ENCODE measurements at regions not wholly inside any gene's neighbourhood (a gene's known extent, or its start where the extent isn't known, plus 50 kb on each side); places are given as distances from the start of the nearest gene placed in this dataset.

DNA sequence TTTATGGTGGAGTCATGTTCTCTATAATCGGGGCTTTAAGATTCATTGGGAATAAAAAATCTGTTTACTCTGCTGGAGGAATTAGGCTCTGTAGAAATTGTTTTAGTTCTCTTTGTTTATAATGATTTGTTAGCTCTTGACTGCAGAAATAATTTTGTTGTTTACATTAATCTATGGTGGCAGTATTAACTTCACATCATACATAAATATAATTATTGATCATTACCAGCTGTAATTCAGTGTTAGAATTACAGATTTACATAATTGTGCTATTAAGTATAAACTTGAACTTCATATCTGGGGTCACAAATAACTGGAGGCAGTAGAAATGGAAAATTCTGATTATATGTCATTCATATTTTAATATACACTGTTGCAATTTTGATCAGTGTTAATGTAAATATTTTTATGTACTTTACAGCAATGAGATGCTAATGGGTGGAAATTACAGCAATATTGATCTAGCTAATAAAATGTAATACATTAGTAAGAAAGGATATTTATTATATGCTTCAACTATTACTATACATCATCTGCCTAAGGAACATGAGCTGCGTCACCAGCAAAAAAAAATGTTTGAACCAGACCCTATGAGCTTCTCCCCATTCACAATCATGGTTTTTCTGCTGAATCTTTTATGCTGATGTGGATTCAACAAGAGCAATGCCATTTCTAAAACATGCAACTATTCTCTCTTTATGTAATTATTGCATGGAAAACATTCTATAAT lies 846.6 kb downstream of the NR2F1-AS1 start:
- intact Hi-C loops (cut with DNase I; ENCODE audit: low total_unique reads): no loop called here

DNA sequence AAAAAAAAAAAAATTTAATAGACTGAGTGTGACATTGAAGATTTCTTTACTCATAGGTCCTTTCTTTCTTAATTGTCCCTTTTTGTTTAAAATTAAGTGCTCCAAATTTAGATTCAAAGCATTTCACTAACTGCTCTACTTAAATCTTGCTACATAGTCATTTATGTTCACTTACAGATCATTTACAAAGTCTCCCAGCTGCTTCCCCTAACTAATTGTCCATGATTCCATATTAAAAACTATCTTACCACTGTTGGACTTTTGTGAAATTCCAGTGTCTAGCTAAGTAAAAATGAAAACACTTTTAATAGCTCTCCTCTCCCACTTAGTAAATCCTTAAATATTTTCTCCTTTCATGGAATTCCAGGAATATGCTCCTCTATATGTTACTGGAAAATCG lies 850.5 kb downstream of the NR2F1-AS1 start:
- no peak for DNase-seq
- H3K27ac ChIP-seq: no peak overlapping the region
- intact Hi-C loops (cut with DNase I; ENCODE audit: low total_unique reads): no loop called here
- no peaks in the 10 kb centered on the region for H3K36me3 ChIP-seq
- no peaks in the 10 kb centered on the region for H3K27me3 ChIP-seq (replicated peaks in 1 of 7)
- whole genome bisulfite sequencing, 5 donors: 66 to 80% (median 69%) methylated on average over 1 of the region's 1 CpG
- H3K9me3 ChIP-seq: peaks cover 0 to 5% (median 0%) of the 10 kb centered on the region in 8 donors
- no peaks in the 10 kb centered on the region for H3K4me1 ChIP-seq
- TF ChIP-seq POLR2A (IDR thresholded peaks at IDR 0.05) (no peak), POLR2AphosphoS5 (IDR thresholded peaks at IDR 0.05) (no peak)
- TF ChIP-seq, protein P1, sequence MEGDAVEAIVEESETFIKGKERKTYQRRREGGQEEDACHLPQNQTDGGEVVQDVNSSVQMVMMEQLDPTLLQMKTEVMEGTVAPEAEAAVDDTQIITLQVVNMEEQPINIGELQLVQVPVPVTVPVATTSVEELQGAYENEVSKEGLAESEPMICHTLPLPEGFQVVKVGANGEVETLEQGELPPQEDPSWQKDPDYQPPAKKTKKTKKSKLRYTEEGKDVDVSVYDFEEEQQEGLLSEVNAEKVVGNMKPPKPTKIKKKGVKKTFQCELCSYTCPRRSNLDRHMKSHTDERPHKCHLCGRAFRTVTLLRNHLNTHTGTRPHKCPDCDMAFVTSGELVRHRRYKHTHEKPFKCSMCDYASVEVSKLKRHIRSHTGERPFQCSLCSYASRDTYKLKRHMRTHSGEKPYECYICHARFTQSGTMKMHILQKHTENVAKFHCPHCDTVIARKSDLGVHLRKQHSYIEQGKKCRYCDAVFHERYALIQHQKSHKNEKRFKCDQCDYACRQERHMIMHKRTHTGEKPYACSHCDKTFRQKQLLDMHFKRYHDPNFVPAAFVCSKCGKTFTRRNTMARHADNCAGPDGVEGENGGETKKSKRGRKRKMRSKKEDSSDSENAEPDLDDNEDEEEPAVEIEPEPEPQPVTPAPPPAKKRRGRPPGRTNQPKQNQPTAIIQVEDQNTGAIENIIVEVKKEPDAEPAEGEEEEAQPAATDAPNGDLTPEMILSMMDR (IDR thresholded peaks at IDR 0.05 in 8 of 11, conservative IDR thresholded peaks at IDR 0.05 in 3 of 11): no peak
- no peak overlapping the region for H3K4me3 ChIP-seq

More for the DNA sequence above, 846.6 kb downstream of the NR2F1-AS1 start:
- 85 to 99% (median 88%) methylated on average over 2 of the region's 2 CpGs for WGBS, 5 donors
- H3K4me3 ChIP-seq: no peak overlapping the region
- H3K36me3 ChIP-seq: no peaks in the 10 kb centered on the region
- no peaks in the 10 kb centered on the region for H3K27me3 ChIP-seq (replicated peaks in 1 of 7)
- no peaks in the 10 kb centered on the region for H3K4me1 ChIP-seq
- TF ChIP-seq POLR2A (IDR thresholded peaks at IDR 0.05) (no peak), POLR2AphosphoS5 (IDR thresholded peaks at IDR 0.05) (no peak)
- TF ChIP-seq, protein P1 (IDR thresholded peaks at IDR 0.05 in 8 of 11, conservative IDR thresholded peaks at IDR 0.05 in 3 of 11): no peak
- no peak for DNase-seq
- peaks cover 0 to 16% (median 5%) of the 10 kb centered on the region in 8 donors for H3K9me3 ChIP-seq
- no peak overlapping the region for H3K27ac ChIP-seq

DNA sequence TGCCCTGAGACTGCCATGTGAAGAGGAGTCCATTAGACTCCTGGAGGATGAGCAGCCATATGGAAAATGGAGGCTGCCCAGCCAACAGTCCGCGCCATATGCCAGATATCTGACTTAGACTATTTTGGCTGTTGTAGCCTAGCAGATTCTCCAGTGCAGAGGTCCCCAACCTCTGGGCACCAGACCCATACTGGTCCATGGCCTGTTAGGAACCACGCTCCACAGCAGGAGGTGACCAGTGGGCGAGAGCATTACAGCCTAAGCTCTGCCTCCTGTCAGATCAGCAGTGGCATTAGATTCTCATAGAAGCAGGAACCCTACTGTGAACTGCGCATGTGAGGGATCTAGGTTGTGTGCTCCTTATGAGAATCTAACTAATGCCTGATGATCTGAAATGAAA lies 851.9 kb downstream of the NR2F1-AS1 start:
- no peak for TF ChIP-seq POLR2A (IDR thresholded peaks at IDR 0.05)
- TF ChIP-seq, protein P1 (IDR thresholded peaks at IDR 0.05 in 8 of 11, conservative IDR thresholded peaks at IDR 0.05 in 3 of 11): no peak
- no peak for TF ChIP-seq POLR2AphosphoS5 (IDR thresholded peaks at IDR 0.05)
- Histone ChIP-seq H3K27ac (no peak overlapping the region), H3K4me3 (no peak overlapping the region), H3K4me1 (no peaks in the 10 kb centered on the region), H3K9me3 (peaks cover 0 to 6% (median 2%) of the 10 kb centered on the region in 8 donors), H3K27me3 (replicated peaks in 1 of 7) (no peaks in the 10 kb centered on the region), H3K36me3 (no peaks in the 10 kb centered on the region)
- WGBS, 5 donors: 80 to 100% (median 92%) methylated on average over 3 to 5 of the region's 5 CpGs
- intact Hi-C loops (cut with DNase I; ENCODE audit: low total_unique reads): no loop called here
- DNase-seq: no peak

DNA sequence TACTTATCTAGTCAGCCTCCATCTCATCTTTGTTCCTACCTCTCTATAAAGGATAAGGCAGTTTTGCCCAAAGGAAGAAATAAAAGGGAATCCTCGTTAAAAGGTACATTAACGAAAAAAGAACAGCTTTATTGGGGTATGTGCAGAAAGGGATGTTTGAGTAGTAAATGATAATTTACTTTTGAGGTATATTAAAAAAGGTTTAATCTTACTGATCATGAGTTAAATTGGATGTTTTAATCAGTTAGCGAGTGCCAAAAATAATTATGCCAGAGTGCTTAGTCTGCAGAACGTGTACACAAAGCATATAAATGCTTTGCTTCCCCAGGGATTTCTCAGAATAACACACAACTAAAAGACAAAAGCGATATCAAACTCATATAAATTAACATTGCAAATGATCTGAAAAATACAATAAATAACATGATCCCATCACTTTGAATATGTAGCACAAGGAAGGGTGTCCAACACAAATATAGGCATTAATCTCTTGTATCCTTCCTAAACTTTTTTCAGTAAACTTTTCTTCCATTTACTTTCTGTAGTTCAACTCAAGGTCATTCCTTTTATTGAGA lies 865.0 kb downstream of the NR2F1-AS1 start:
- Histone ChIP-seq H3K4me1 (no peaks in the 10 kb centered on the region), H3K36me3 (no peaks in the 10 kb centered on the region), H3K4me3 (no peak overlapping the region), H3K27me3 (replicated peaks in 1 of 7) (no peaks in the 10 kb centered on the region), H3K27ac (no peak overlapping the region), H3K9me3 (no peaks in the 10 kb centered on the region)
- intact Hi-C loops (cut with DNase I; ENCODE audit: low total_unique reads): no loop called here
- WGBS, 5 donors: 72 to 89% (median 81%) methylated on average over 5 of the region's 5 CpGs
- no peak for DNase-seq
- TF ChIP-seq POLR2A (IDR thresholded peaks at IDR 0.05) (no peak), POLR2AphosphoS5 (IDR thresholded peaks at IDR 0.05) (no peak)
- TF ChIP-seq, protein P1 (IDR thresholded peaks at IDR 0.05 in 8 of 11, conservative IDR thresholded peaks at IDR 0.05 in 3 of 11): no peak

Data from spleen (tissue), 11 donors.